SU-DHL-6 (cell line): ENCODE measurements at regions not wholly inside any gene's neighbourhood (a gene's known extent, or its start where the extent isn't known, plus 50 kb on each side); places are given as distances from the start of the nearest gene placed in this dataset.

Experiments used
- H2AFZ ChIP-seq: fragments of 200-600 bp; sonication (generic); 2 replicates; pipeline ENCODE4 v1.6.1; 2014; ENCODE audit warnings: low read depth, mild to moderate bottlenecking, moderate library complexity, mixed read lengths, antibody characterized with exemption, low read length; ENCODE audit not compliant: severe bottlenecking
- H3F3A ChIP-seq: fragments of 200-600 bp; shearing (Covaris generic); 2 replicates; pipeline ENCODE4 v1.6.0; 2016; ENCODE audit warnings: antibody characterized with exemption, mild to moderate bottlenecking; ENCODE audit not compliant: insufficient read depth
- H3K27ac ChIP-seq: fragments of 200-600 bp; sonication (generic); 2 replicates; pipeline ENCODE4 v1.5.1; 2016; ENCODE audit warnings: low read depth, mild to moderate bottlenecking, low read length, moderate library complexity, mixed read lengths
- H3K27me3 ChIP-seq: fragments of 200-600 bp; sonication (generic), shearing (Covaris generic); 2 replicates; pipeline ENCODE4 v1.6.0; 2014; ENCODE audit warnings: mild to moderate bottlenecking, low read length
- H3K36me3 ChIP-seq: fragments of 200-600 bp; sonication (generic); 2 replicates; pipeline ENCODE4 v1.6.1; 2014; ENCODE audit warnings: mild to moderate bottlenecking, low read length, mixed read lengths
- H3K4me2 ChIP-seq: fragments of 300-600, 200-600 bp; shearing (Covaris generic), sonication (generic); 2 replicates; pipeline ENCODE4 v1.6.0; 2014; ENCODE audit warnings: low read length, low read depth, mild to moderate bottlenecking; ENCODE audit not compliant: poor library complexity, severe bottlenecking
- H3K4me3 ChIP-seq: fragments of 200-600 bp; sonication (generic); 2 replicates; pipeline ENCODE4 v1.5.1; 2014; ENCODE audit warnings: antibody characterized with exemption, low read length, mild to moderate bottlenecking, mixed read lengths; ENCODE audit not compliant: insufficient read depth, poor library complexity, severe bottlenecking
- H3K79me2 ChIP-seq: fragments of 200-600 bp; sonication (generic); 2 replicates; pipeline ENCODE4 v1.6.1; 2014; ENCODE audit warnings: mild to moderate bottlenecking, low read length, moderate library complexity; ENCODE audit not compliant: insufficient read depth
- H3K9ac ChIP-seq: fragments of 200-600 bp; sonication (generic); 2 replicates; pipeline ENCODE4 v1.7.0; 2014; ENCODE audit warnings: mild to moderate bottlenecking, low read length
- H3K9me2 ChIP-seq: fragments of 200-600 bp; sonication (generic); replicated peaks from 2 replicates; pipeline ENCODE4 v1.6.1; 2014; ENCODE audit warnings: low read length; ENCODE audit not compliant: insufficient read depth
- H3K9me3 ChIP-seq: fragments of 200-600 bp; sonication (generic); 2 replicates; pipeline ENCODE4 v1.6.1; 2014; ENCODE audit warnings: low read length, mixed read lengths; ENCODE audit not compliant: insufficient read depth
- H4K20me1 ChIP-seq: fragments of 200-600 bp; sonication (generic); 2 replicates; pipeline ENCODE4 v1.6.1; 2014; ENCODE audit warnings: low read depth, mild to moderate bottlenecking, antibody characterized with exemption, low read length, moderate library complexity, mixed read lengths
- CTCF ChIP-seq: fragments of 200-600 bp; sonication (generic); IDR thresholded peaks from one replicate; pipeline ENCODE4 v1.5.1; 2017; ENCODE audit warnings: antibody characterized with exemption, mild to moderate bottlenecking, low read length, moderate library complexity; ENCODE audit not compliant: insufficient read depth, poor library complexity, severe bottlenecking
- EZH2phosphoT487 ChIP-seq: fragments of 200-600 bp; sonication (generic), shearing (Covaris generic); conservative IDR thresholded peaks from 2 replicates; pipeline ENCODE4 v1.6.1; 2018; ENCODE audit warnings: mild to moderate bottlenecking, antibody characterized with exemption, low read length, moderate library complexity, mixed read lengths

GRCh38 chr4:125837493-125838201 is 522.9 kb downstream of the FAT4 start:
- H4K20me1 ChIP-seq = no peaks in the 10 kb centered on the region
- no peaks in the 10 kb centered on the region for H3F3A ChIP-seq
- H3K79me2 ChIP-seq = no peaks in the 10 kb centered on the region
- no peak overlapping the region for H2AFZ ChIP-seq
- H3K4me2 ChIP-seq = no peak overlapping the region
- no peaks in the 10 kb centered on the region for H3K9me3 ChIP-seq
- no peak overlapping the region for H3K4me3 ChIP-seq
- no peaks in the 10 kb centered on the region for H3K36me3 ChIP-seq
- TF ChIP-seq EZH2phosphoT487 (no peak), CTCF (no peak)
- H3K27me3 ChIP-seq = no peaks in the 10 kb centered on the region
- no peak overlapping the region for H3K27ac ChIP-seq
- no peaks in the 10 kb centered on the region for H3K9me2 ChIP-seq
- H3K9ac ChIP-seq = no peak overlapping the region

- H4K20me1 ChIP-seq = no peaks in the 10 kb centered on the region
- no peak overlapping the region for H3K9ac ChIP-seq
- no peaks in the 10 kb centered on the region for H3K79me2 ChIP-seq
- TF ChIP-seq CTCF (no peak), EZH2phosphoT487 (no peak)
- no peaks in the 10 kb centered on the region for H3K9me2 ChIP-seq
- no peaks in the 10 kb centered on the region for H3K27me3 ChIP-seq
- no peak overlapping the region for H3K4me2 ChIP-seq
- H3K27ac ChIP-seq = no peak overlapping the region
- no peaks in the 10 kb centered on the region for H3K9me3 ChIP-seq
- H3K4me3 ChIP-seq = no peak overlapping the region
- H2AFZ ChIP-seq = no peak overlapping the region
- H3F3A ChIP-seq = no peaks in the 10 kb centered on the region
- no peaks in the 10 kb centered on the region for H3K36me3 ChIP-seq
These were observed 523.4 kb downstream of the FAT4 start for GRCh38 chr4:125838202-125838601.

- no peaks in the 10 kb centered on the region for H3K79me2 ChIP-seq
- H3K9ac ChIP-seq = no peak overlapping the region
- no peaks in the 10 kb centered on the region for H3F3A ChIP-seq
- H3K36me3 ChIP-seq = no peaks in the 10 kb centered on the region
- H4K20me1 ChIP-seq = no peaks in the 10 kb centered on the region
- H3K4me3 ChIP-seq = no peak overlapping the region
- H3K27me3 ChIP-seq = no peaks in the 10 kb centered on the region
- H3K9me3 ChIP-seq = no peaks in the 10 kb centered on the region
- H2AFZ ChIP-seq = no peak overlapping the region
- H3K27ac ChIP-seq = no peak overlapping the region
- no peak for TF ChIP-seq CTCF
- no peak for TF ChIP-seq EZH2phosphoT487
- H3K9me2 ChIP-seq = no peaks in the 10 kb centered on the region
- H3K4me2 ChIP-seq = no peak overlapping the region
These were observed 524.2 kb downstream of the FAT4 start for GRCh38 chr4:125838924-125839323.
